ENCODE measurements at regions not wholly inside any gene's neighbourhood (a gene's known extent, or its start where the extent isn't known, plus 50 kb on each side); places are given as distances from the start of the nearest gene placed in this dataset.
"Not testable (repeated sequence)": the region's sequence is repeated elsewhere in the genome, so short reads cannot be mapped to it uniquely, and the experiment has no call there.

DNA sequence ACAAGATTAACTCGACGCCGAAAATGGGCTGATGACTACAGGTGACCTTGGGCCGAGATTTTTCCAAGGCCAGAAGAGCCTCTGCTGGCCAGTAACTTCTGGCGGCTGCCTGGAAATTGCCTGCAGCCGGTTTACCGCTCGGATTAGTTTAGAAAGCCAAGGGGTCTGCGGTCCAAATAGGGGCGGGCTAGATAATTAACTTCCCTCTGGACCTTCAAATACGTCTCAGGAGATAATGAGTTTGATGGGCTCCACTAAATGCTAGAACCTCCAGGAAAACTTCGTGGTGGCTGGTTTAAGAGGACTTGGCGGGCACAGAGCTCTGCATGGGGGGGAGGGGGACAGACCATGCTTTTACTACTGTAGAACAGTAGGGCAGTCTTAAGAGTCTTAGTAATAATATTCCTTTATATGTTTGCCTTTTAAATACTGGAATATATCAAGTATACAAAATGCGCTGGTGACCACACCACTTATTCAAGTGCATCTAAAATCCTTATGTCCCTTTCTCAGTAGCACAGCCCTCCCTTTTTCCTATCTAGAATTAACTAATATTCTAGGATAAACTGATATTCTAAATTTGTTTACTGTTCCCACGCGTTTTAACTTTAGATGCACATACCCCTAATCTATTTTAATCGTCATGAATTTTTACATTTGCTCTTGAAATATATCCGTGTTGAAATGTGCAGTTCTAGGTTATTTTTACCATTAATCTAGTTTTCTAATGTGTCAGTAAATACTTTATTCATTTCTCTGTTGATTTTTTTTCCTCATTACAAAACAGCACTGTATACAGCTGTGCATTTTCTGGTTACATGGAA lies 107.5 kb upstream of the PRSS16 start:
- TF ChIP-seq TAF1 (IDR thresholded peaks at IDR 0.05; ENCODE audit: borderline replicate concordance, low read depth, low read length) = no peak
- TF ChIP-seq POLR2A (IDR thresholded peaks at IDR 0.05; ENCODE audit: low read depth, low read length) = peak; percentile 33; the same call in 1 of the 2 replicates
- TF ChIP-seq POLR2AphosphoS5 (IDR thresholded peaks at IDR 0.05; ENCODE audit: low read depth, low read length) = peak; percentile 78; the same call in 1 of the 2 replicates
- peak; percentile 50 for FAIRE-seq

DNA sequence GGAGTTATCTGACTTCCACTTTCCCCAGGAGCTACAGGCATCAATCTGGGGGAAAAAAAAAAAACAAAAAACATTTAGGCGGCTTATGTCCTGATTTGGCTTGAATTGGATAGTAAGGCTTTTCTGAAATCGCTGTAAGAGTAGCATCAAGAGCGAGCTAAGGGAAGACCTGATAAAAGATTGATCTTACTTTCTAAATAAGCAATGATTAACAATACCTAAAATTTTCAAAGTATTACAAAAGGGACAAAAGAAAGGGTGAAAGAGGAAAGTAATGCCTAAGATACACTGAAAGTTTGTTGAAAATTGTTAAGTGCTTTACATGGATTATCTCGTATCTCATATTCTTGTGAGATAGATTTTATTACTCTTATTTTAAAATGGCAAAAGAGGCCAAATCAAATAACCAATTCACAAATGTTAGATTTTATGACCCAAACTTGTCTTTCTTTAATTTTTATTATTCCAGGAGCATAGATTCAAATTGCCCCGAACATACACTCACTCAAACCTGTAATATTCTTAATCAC lies 106.4 kb upstream of the PRSS16 start:
- FAIRE-seq (no peak), DNase-seq (ENCODE audit: insufficient read length) (no peak)
- TF ChIP-seq POLR2AphosphoS5 (IDR thresholded peaks at IDR 0.05; ENCODE audit: low read depth, low read length) (no peak), POLR2A (IDR thresholded peaks at IDR 0.05; ENCODE audit: low read depth, low read length) (no peak), TAF1 (IDR thresholded peaks at IDR 0.05; ENCODE audit: borderline replicate concordance, low read depth, low read length) (no peak)

More for the DNA sequence above, 107.5 kb upstream of the PRSS16 start:
- no peak for DNase-seq (ENCODE audit: insufficient read length)

DNA sequence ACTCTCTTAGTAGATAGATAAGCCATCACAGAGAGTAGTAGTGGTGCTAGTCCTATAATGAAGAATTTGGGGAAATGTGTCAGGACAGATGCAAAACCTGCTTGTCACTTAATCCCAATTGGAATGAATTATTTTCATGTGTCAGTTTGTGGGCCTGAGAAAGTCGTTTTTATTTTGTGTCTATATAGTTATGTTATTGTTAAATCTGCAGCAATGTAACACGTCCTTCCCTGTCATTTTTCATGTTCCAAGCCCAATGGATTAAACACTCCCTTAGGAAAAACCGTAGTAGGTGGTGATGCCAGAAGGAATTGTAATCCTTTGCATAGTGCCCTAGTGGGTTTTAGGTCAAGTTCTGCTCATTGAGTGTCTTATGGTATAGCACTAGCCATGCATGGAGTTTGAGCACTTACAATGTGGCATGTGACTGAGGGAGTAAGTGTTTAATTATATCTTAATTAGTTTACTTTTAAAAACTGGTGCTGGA lies 105.9 kb upstream of the PRSS16 start:
- FAIRE-seq (no peak), DNase-seq (ENCODE audit: insufficient read length) (no peak)
- no peak for TF ChIP-seq POLR2AphosphoS5 (IDR thresholded peaks at IDR 0.05; ENCODE audit: low read depth, low read length)
- TF ChIP-seq TAF1 (IDR thresholded peaks at IDR 0.05; ENCODE audit: borderline replicate concordance, low read depth, low read length) = no peak
- TF ChIP-seq POLR2A (IDR thresholded peaks at IDR 0.05; ENCODE audit: low read depth, low read length) = no peak

DNA sequence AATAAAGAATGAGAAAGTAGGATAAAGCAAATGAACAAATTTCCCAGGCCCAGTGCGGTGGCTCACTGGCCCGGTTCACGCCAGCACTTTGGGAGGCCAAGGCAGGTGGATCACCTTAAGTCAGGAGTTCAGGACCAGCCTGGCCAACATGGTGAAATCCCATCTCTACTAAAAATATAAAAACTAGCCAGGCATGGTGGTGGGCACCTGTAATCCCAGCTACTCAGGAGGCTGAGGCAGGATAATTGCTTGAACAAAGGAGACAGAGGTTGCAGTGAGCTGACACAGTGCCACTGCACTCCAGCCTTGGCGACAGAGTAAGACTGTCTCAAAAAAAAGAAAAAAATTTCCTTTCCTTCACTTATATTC lies 104.5 kb upstream of the PRSS16 start:
- not testable (repeated sequence) for DNase-seq (ENCODE audit: insufficient read length); FAIRE-seq

DNA sequence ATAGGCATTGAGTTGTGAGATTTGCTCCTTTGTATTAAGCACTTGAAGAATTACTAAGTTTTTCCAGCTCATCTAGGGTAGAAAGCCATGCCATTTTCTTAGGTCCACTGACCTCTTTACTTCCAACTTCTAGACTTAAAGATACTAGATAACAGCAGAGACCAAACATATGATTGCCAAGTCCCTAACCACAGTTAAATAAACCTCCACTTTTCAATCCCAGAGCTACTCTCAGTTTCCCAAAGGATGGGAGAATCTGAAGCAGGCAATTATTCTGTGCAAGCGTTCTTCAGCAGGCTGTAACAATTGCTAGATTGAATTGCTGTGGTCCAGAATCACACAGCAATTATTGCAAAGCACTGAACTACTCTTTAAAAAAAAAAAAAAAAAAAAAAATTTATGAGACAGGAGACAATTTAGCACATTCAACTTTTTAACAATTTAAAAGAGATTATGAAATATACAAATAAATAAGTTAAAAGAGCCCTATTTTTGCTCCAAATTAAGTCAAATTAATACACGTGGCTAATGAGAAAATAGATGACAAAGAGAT lies 104.0 kb upstream of the PRSS16 start:
- TF ChIP-seq POLR2AphosphoS5 (IDR thresholded peaks at IDR 0.05; ENCODE audit: low read depth, low read length) (no peak), TAF1 (IDR thresholded peaks at IDR 0.05; ENCODE audit: borderline replicate concordance, low read depth, low read length) (no peak), POLR2A (IDR thresholded peaks at IDR 0.05; ENCODE audit: low read depth, low read length) (no peak)
- FAIRE-seq = no peak
- DNase-seq (ENCODE audit: insufficient read length) = no peak

DNA sequence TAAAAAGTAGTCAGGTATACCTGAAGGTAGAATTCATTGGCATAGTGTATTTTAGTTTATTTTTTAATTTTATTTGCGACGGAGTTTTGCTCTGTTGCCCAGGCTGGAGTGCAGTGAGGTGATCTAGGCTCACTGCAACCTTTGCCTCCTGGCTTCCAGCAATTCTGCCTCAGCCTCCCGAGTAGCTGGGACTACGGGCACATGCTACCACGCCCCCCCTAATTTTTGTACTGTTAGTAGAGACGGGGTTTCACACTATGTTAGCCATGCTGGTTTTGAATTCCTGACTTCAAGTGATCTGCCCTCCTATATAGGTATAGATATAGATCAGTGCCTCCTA lies 102.8 kb upstream of the PRSS16 start:
- DNase-seq (ENCODE audit: insufficient read length) (no peak), FAIRE-seq (no peak)
- TF ChIP-seq POLR2AphosphoS5 (IDR thresholded peaks at IDR 0.05; ENCODE audit: low read depth, low read length) (no peak), POLR2A (IDR thresholded peaks at IDR 0.05; ENCODE audit: low read depth, low read length) (no peak), TAF1 (IDR thresholded peaks at IDR 0.05; ENCODE audit: borderline replicate concordance, low read depth, low read length) (no peak)

DNA sequence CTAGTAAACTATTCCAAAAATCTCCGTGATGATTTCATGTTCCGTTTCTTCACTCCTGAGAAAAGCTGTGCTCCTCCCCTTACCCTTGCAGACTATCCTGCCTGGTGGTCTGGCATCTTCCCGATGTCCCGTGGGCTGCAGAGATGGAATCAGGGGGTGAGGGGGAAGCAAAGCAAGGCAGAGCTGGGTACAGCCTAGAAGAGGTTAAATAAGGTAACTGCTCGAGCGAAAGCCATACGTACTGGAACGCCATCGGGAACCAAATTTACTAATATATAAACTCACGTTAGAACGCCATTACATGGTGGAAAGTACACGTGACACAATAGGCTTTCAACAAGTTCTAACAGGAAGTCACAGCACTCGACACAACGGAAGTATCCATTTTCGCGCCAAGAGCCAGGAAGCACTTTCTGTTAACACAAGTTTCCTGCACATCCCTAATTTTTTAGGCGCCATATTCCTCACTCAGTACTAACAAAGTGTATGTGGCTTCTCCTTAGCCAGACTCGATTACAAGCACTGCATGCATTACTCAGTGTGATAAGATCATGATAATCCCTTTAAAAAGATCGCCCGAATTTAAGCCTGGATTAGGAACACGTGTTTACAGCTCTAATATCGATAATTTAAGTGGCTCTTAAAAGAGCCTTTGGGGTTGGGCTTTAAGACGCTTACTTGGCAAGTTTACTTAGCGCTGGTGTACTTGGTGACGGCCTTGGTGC lies 101.6 kb upstream of the PRSS16 start:
- FAIRE-seq = peak; percentile 80
- peak; percentile 98 for TF ChIP-seq POLR2AphosphoS5 (IDR thresholded peaks at IDR 0.05; ENCODE audit: low read depth, low read length)
- TF ChIP-seq POLR2A (IDR thresholded peaks at IDR 0.05; ENCODE audit: low read depth, low read length) = peak; percentile 91
- TF ChIP-seq TAF1 (IDR thresholded peaks at IDR 0.05; ENCODE audit: borderline replicate concordance, low read depth, low read length) = 0 out of 2 replicates have a peak, but pooled peaks have one; percentile 19
- DNase-seq (ENCODE audit: insufficient read length) = no peak

DNA sequence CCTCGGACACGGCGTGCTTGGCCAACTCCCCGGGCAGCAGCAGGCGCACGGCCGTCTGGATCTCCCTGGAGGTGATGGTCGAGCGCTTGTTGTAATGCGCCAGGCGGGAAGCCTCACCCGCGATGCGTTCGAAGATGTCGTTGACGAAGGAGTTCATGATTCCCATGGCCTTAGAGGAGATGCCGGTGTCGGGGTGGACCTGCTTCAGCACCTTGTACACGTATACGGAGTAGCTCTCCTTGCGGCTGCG lies 101.1 kb upstream of the PRSS16 start:
- not testable (repeated sequence) for FAIRE-seq; DNase-seq (ENCODE audit: insufficient read length)

DNA sequence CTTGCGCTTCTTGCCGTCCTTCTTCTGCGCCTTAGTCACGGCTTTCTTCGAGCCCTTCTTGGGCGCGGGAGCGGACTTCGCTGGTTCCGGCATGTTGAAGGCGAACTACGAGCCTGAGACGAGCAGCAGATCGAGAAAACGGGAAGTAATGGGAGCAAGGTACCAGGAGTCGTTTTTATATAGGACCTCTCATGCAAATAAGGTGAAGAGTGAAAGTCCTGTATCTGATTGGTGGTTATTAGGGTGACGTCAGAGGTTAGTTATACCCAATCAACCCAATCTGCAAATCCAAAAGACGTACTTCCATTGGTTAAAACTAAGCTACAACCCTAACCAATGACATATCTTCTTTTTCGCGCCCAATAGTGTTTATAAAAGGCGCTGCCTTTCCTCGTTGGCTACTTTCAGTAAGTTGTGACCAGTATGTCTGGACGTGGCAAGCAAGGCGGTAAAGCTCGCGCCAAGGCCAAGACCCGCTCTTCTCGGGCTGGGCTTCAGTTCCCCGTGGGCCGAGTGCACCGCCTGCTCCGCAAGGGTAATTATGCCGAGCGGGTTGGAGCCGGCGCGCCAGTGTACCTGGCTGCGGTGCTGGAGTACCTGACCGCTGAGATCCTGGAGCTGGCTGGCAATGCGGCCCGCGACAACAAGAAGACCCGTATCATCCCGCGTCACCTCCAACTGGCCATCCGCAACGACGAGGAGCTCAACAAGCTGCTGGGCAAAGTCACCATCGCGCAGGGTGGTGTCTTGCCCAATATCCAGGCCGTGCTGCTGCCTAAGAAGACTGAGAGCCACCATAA lies 100.6 kb upstream of the PRSS16 start:
- TF ChIP-seq TAF1 (IDR thresholded peaks at IDR 0.05; ENCODE audit: borderline replicate concordance, low read depth, low read length) (peak; percentile 88), POLR2A (IDR thresholded peaks at IDR 0.05; ENCODE audit: low read depth, low read length) (peak; percentile 92), POLR2AphosphoS5 (IDR thresholded peaks at IDR 0.05; ENCODE audit: low read depth, low read length) (peak; percentile 88)
- peak; percentile 63 for DNase-seq (ENCODE audit: insufficient read length)
- FAIRE-seq = peak; percentile 89

DNA sequence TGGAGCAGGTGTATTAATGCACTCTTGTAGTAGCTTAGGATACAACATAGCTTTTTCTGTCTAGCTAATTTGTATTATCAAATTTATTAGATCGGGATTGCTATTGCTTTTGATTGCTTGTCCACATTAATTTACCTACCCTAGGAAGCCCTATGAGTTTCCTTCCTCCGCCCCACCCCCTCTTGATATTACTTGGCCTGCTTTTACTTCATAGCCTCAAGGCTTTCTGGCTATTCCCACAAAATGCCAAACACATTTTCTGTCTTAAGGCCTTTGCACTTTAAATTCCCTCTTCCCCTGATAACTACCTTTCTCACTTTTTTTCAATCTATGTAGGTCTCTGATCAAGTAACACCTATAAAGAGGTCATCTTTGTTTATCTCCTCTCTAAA lies 99.1 kb upstream of the PRSS16 start:
- DNase-seq (ENCODE audit: insufficient read length) (no peak), FAIRE-seq (no peak)
- TF ChIP-seq POLR2AphosphoS5 (IDR thresholded peaks at IDR 0.05; ENCODE audit: low read depth, low read length) = no peak

DNA sequence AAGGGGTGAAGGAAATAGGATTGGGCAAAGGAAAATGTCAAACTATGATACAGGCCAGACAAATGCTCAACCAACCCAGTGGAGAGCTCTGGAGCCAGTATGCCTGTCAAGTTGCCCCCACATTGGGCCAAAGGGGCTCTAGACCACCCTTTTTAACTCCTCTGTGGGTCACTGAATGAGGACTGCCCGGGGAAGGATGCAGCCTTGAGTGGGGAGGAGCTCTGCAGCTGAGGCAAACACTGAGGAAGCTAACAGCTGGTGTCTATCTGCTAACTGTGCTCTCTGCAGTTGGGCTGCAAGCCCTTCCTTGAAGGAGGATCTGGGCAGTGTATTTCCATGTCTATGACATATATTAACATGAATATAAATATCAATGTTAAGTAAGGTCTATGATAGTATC lies 98.4 kb upstream of the PRSS16 start:
- FAIRE-seq = no peak
- DNase-seq (ENCODE audit: insufficient read length) = no peak
- TF ChIP-seq TAF1 (IDR thresholded peaks at IDR 0.05; ENCODE audit: borderline replicate concordance, low read depth, low read length) = no peak
- no peak for TF ChIP-seq POLR2A (IDR thresholded peaks at IDR 0.05; ENCODE audit: low read depth, low read length)
- TF ChIP-seq POLR2AphosphoS5 (IDR thresholded peaks at IDR 0.05; ENCODE audit: low read depth, low read length) = no peak

All from GM12892 (cell line).